Liver (tissue), 8 donors: ENCODE measurements at regions not wholly inside any gene's neighbourhood (a gene's known extent, or its start where the extent isn't known, plus 50 kb on each side); places are given as distances from the start of the nearest gene placed in this dataset.

Experiments
- DNase-seq: peaks from one replicate; pipeline ENCODE4 v3.0.0-alpha.2; 2017; ENCODE audit warnings: low spot score
- H3K27ac ChIP-seq, 2 donors: one replicate each; pipeline ENCODE4 v1.7.0; 2013; ENCODE audit warnings: inconsistent platforms in 2 of 2, low read length in 2 of 2, control low read depth in 1 of 2, low read depth in 1 of 2, mild to moderate bottlenecking in 1 of 2
- H3K27me3 ChIP-seq, 4 donors: one replicate each; pipeline versions ENCODE4 v1.6.1 to v1.7.0; 2013; ENCODE audit warnings: low read length in 3 of 4, inconsistent platforms in 1 of 4, mild to moderate bottlenecking in 1 of 4, moderate library complexity in 1 of 4; ENCODE audit not compliant: control insufficient read depth in 4 of 4, insufficient read depth in 4 of 4
- H3K36me3 ChIP-seq, 4 donors: one replicate each; pipeline versions ENCODE4 v1.6.1 to v1.7.0; 2013; ENCODE audit warnings: low read length in 3 of 4, mild to moderate bottlenecking in 3 of 4, low read depth in 1 of 4, moderate library complexity in 1 of 4; ENCODE audit not compliant: control insufficient read depth in 4 of 4, insufficient read depth in 3 of 4
- H3K4me1 ChIP-seq, 4 donors: one replicate each; pipeline versions ENCODE4 v1.6.1 to v1.7.0; 2013; ENCODE audit warnings: low read length in 3 of 4, mild to moderate bottlenecking in 3 of 4, moderate library complexity in 1 of 4; ENCODE audit not compliant: control insufficient read depth in 4 of 4, insufficient read depth in 4 of 4
- H3K4me3 ChIP-seq, 3 donors: one replicate each; pipeline versions ENCODE4 v1.6.1 to v1.7.0; 2013; ENCODE audit warnings: low read length in 3 of 3, control low read depth in 1 of 3, low read depth in 1 of 3, mild to moderate bottlenecking in 1 of 3
- H3K9ac ChIP-seq, 2 donors: one replicate each; pipeline ENCODE4 v1.7.0; 2013; ENCODE audit warnings: low read length in 2 of 2, mild to moderate bottlenecking in 2 of 2, moderate library complexity in 2 of 2, control low read depth in 1 of 2, low read depth in 1 of 2
- H3K9me3 ChIP-seq, 4 donors: one replicate each; pipeline versions ENCODE4 v1.6.1 to v1.7.0; 2013; ENCODE audit warnings: low read length in 3 of 4; ENCODE audit not compliant: control insufficient read depth in 4 of 4
- EGR1 ChIP-seq, 2 donors: IDR thresholded peaks; 2 replicates each; pipeline ENCODE4 v1.6.1; 2016 to 2018; ENCODE audit warnings: antibody characterized with exemption in 2 of 2, low read depth in 2 of 2
- FOXA1 ChIP-seq: IDR thresholded peaks from 2 replicates; pipeline ENCODE4 v1.6.1; 2016; ENCODE audit warnings: antibody characterized with exemption
- FOXA2 ChIP-seq: IDR thresholded peaks from 2 replicates; pipeline ENCODE4 v1.6.1; 2016; ENCODE audit warnings: antibody characterized with exemption
- GABPA ChIP-seq, 2 donors: IDR thresholded peaks in 1 of 2; conservative IDR thresholded peaks in 1 of 2; 2 replicates each; pipeline ENCODE4 v1.6.1; 2016; ENCODE audit warnings: antibody characterized with exemption in 2 of 2, mild to moderate bottlenecking in 1 of 2, moderate library complexity in 1 of 2
- HNF4A ChIP-seq, 2 donors: conservative IDR thresholded peaks; 2 replicates each; pipeline ENCODE4 v1.6.1; 2016; ENCODE audit warnings: antibody characterized with exemption in 2 of 2, mild to moderate bottlenecking in 2 of 2
- HNF4G ChIP-seq: IDR thresholded peaks from 2 replicates; pipeline ENCODE4 v1.6.1; 2016; ENCODE audit warnings: antibody characterized with exemption
- JUND ChIP-seq, 2 donors: IDR thresholded peaks; 2 replicates each; pipeline ENCODE4 v1.6.1; 2016; ENCODE audit warnings: antibody characterized with exemption in 2 of 2
- NR2F2 ChIP-seq: IDR thresholded peaks from 2 replicates; pipeline ENCODE4 v1.6.1; 2016; ENCODE audit warnings: antibody characterized with exemption
- RAD21 ChIP-seq, 2 donors: IDR thresholded peaks; 2 replicates each; pipeline ENCODE4 v1.6.1; 2016; ENCODE audit warnings: antibody characterized with exemption in 2 of 2, mild to moderate bottlenecking in 2 of 2
- SP1 ChIP-seq: IDR thresholded peaks from 2 replicates; pipeline ENCODE4 v1.6.1; 2018; ENCODE audit warnings: antibody characterized with exemption, mild to moderate bottlenecking
- TAF1 ChIP-seq: conservative IDR thresholded peaks from 2 replicates; pipeline ENCODE4 v1.6.1; 2016; ENCODE audit warnings: antibody characterized with exemption, mild to moderate bottlenecking
- WGBS: extraction: QIAGEN DNeasy Blood & Tissue Kit; methylation state at CpG from one replicate; pipeline ENCODE4 v1.1.7; 2013; 5-methylcytosine and 5-hydroxymethylcytosine counted together
- TF ChIP-seq, protein P1 (sequence below): fragments of 150-350 bp; IDR thresholded peaks from 2 replicates; pipeline ENCODE4 v1.5.1; 2017; ENCODE audit warnings: improper control_type of control experiment, low read depth, low read length; ENCODE audit not compliant: missing input control
- TF ChIP-seq, protein P2 (sequence below): IDR thresholded peaks from 2 replicates; pipeline ENCODE4 v1.6.1; 2016; ENCODE audit warnings: antibody characterized with exemption
- TF ChIP-seq, protein P3 (sequence below): IDR thresholded peaks from 2 replicates; pipeline ENCODE4 v1.6.1; 2016; ENCODE audit warnings: antibody characterized with exemption
- TF ChIP-seq, protein P4 (sequence below): IDR thresholded peaks from 2 replicates; pipeline ENCODE4 v1.6.1; 2016; ENCODE audit warnings: antibody characterized with exemption
- TF ChIP-seq, protein P5 (sequence below): IDR thresholded peaks from 2 replicates; pipeline ENCODE4 v1.6.1; 2016; ENCODE audit warnings: antibody characterized with exemption, mild to moderate bottlenecking
- donor health status: healthy.
- donor health status: healthy.
- donor health status: healthy.
- donor health status: healthy.
- donor health status: healthy.

DNA sequence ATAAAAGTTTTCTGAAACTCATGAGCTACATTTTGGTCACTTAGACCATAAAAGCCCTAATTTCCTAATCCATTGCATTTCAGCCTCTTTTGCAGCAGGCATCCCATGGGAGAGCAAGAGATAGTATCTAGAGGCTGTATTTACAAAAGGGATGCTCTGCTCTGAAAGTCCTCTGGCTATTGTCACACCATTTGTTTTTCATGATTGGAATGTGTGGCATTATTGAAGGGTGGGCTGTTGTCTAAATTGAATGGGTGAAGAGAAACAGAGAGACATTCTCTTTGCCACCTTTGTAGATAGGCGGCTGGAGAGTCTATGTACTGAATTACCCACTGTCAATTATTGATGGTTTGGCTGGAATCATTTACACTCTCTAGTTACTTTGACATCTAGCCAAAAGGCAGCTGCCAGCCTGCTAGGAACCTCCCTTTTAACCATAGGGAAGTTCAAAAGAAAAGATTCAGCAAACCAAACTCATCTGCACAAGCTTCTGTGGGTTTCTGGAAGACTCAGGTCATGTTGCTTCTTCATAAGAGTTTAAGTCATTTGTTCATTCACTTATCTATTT lies 89.8 kb upstream of the RARB start:
- Histone ChIP-seq H3K36me3 (no peaks in the 10 kb centered on the region), H3K9ac (no peak overlapping the region), H3K27me3 (no peaks in the 10 kb centered on the region), H3K27ac (no peak overlapping the region), H3K9me3 (no peaks in the 10 kb centered on the region), H3K4me3 (no peak overlapping the region), H3K4me1 (no peaks in the 10 kb centered on the region)
- TF ChIP-seq, protein P1, sequence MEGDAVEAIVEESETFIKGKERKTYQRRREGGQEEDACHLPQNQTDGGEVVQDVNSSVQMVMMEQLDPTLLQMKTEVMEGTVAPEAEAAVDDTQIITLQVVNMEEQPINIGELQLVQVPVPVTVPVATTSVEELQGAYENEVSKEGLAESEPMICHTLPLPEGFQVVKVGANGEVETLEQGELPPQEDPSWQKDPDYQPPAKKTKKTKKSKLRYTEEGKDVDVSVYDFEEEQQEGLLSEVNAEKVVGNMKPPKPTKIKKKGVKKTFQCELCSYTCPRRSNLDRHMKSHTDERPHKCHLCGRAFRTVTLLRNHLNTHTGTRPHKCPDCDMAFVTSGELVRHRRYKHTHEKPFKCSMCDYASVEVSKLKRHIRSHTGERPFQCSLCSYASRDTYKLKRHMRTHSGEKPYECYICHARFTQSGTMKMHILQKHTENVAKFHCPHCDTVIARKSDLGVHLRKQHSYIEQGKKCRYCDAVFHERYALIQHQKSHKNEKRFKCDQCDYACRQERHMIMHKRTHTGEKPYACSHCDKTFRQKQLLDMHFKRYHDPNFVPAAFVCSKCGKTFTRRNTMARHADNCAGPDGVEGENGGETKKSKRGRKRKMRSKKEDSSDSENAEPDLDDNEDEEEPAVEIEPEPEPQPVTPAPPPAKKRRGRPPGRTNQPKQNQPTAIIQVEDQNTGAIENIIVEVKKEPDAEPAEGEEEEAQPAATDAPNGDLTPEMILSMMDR = no peak
- TF ChIP-seq GABPA (IDR thresholded peaks at IDR 0.05 in 1 of 2, conservative IDR thresholded peaks at IDR 0.05 in 1 of 2) (no peak), FOXA2 (no peak), JUND (IDR thresholded peaks at IDR 0.05) (no peak), TAF1 (no peak), EGR1 (IDR thresholded peaks at IDR 0.05; ENCODE audit: low read depth in 2 of 2) (no peak), NR2F2 (no peak), HNF4A (conservative IDR thresholded peaks at IDR 0.05) (no peak), FOXA1 (no peak), HNF4G (no peak)
- TF ChIP-seq, protein P2, sequence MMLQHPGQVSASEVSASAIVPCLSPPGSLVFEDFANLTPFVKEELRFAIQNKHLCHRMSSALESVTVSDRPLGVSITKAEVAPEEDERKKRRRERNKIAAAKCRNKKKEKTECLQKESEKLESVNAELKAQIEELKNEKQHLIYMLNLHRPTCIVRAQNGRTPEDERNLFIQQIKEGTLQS = no peak
- TF ChIP-seq, protein P3, sequence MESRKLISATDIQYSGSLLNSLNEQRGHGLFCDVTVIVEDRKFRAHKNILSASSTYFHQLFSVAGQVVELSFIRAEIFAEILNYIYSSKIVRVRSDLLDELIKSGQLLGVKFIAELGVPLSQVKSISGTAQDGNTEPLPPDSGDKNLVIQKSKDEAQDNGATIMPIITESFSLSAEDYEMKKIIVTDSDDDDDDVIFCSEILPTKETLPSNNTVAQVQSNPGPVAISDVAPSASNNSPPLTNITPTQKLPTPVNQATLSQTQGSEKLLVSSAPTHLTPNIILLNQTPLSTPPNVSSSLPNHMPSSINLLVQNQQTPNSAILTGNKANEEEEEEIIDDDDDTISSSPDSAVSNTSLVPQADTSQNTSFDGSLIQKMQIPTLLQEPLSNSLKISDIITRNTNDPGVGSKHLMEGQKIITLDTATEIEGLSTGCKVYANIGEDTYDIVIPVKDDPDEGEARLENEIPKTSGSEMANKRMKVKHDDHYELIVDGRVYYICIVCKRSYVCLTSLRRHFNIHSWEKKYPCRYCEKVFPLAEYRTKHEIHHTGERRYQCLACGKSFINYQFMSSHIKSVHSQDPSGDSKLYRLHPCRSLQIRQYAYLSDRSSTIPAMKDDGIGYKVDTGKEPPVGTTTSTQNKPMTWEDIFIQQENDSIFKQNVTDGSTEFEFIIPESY = no peak
- TF ChIP-seq, protein P4, sequence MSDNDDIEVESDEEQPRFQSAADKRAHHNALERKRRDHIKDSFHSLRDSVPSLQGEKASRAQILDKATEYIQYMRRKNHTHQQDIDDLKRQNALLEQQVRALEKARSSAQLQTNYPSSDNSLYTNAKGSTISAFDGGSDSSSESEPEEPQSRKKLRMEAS = no peak
- WGBS = 31% methylated on average over 1 of the region's 1 CpG
- DNase-seq = no peak

DNA sequence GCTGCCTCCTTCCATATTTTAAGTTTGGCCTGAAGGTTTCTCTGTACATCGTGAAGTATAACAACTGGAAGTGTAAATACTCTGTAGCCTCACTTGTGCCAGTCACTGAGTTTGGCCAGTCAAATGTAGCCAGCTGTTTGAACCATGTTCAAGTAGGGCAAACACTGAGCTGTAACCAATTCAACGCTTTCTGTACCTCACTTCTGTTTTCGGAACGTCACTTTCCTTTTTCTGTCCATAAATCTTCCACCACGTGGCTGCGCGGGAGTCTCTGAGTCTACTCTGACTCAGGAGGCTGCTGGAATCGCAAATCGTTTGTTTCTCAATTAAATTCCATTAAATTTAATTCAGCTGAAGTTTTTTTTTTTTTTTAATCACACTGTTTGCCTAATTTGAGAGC lies 88.8 kb upstream of the RARB start:
- no peak for TF ChIP-seq GABPA (IDR thresholded peaks at IDR 0.05 in 1 of 2, conservative IDR thresholded peaks at IDR 0.05 in 1 of 2)
- TF ChIP-seq, protein P2 = no peak
- TF ChIP-seq, protein P4 = no peak
- TF ChIP-seq JUND (IDR thresholded peaks at IDR 0.05) = no peak
- TF ChIP-seq, protein P1 = no peak
- TF ChIP-seq SP1 = no peak
- no peak for TF ChIP-seq TAF1
- no peak for TF ChIP-seq NR2F2
- TF ChIP-seq, protein P5, sequence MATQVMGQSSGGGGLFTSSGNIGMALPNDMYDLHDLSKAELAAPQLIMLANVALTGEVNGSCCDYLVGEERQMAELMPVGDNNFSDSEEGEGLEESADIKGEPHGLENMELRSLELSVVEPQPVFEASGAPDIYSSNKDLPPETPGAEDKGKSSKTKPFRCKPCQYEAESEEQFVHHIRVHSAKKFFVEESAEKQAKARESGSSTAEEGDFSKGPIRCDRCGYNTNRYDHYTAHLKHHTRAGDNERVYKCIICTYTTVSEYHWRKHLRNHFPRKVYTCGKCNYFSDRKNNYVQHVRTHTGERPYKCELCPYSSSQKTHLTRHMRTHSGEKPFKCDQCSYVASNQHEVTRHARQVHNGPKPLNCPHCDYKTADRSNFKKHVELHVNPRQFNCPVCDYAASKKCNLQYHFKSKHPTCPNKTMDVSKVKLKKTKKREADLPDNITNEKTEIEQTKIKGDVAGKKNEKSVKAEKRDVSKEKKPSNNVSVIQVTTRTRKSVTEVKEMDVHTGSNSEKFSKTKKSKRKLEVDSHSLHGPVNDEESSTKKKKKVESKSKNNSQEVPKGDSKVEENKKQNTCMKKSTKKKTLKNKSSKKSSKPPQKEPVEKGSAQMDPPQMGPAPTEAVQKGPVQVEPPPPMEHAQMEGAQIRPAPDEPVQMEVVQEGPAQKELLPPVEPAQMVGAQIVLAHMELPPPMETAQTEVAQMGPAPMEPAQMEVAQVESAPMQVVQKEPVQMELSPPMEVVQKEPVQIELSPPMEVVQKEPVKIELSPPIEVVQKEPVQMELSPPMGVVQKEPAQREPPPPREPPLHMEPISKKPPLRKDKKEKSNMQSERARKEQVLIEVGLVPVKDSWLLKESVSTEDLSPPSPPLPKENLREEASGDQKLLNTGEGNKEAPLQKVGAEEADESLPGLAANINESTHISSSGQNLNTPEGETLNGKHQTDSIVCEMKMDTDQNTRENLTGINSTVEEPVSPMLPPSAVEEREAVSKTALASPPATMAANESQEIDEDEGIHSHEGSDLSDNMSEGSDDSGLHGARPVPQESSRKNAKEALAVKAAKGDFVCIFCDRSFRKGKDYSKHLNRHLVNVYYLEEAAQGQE = no peak
- no peak for TF ChIP-seq RAD21 (IDR thresholded peaks at IDR 0.05)
- no peak for TF ChIP-seq HNF4A (conservative IDR thresholded peaks at IDR 0.05)

More for the DNA sequence above, 88.8 kb upstream of the RARB start:
- no peak overlapping the region for H3K9ac ChIP-seq
- no peaks in the 10 kb centered on the region for H3K4me1 ChIP-seq
- H3K27me3 ChIP-seq = no peaks in the 10 kb centered on the region
- H3K27ac ChIP-seq = no peak overlapping the region
- no peak for DNase-seq
- WGBS = 81% methylated on average over 9 of the region's 9 CpGs
- H3K9me3 ChIP-seq = no peaks in the 10 kb centered on the region
- H3K4me3 ChIP-seq = no peak overlapping the region
- H3K36me3 ChIP-seq = no peaks in the 10 kb centered on the region
